AG20443 (cell line): ENCODE measurements at regions not wholly inside any gene's neighbourhood (a gene's known extent, or its start where the extent isn't known, plus 50 kb on each side); places are given as distances from the start of the nearest gene placed in this dataset.

Experiments used
- DNase-seq: peaks from one replicate; pipeline ENCODE4 v3.0.0; 2012; ENCODE audit warnings: low spot score, mixed read lengths

DNA sequence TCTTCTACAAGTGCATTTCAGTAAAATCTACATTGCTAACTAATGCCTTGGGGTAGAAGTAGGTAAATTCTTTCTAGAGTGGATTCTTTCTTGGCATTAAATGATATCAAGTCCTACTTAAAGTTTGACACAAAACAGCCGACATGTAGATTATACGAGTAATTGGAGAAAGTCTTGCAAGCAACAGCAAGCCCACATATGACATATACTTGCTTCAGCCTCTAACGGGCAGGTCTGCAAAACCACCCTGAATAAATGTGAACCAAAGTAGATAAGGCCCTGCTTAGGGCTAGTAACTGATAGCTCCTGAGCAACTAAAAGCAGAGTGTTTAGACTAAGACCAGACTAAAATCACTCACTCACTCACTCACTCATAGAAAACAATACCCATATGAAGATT, 203.2 kb downstream of the LTN1 start:
- no peak for DNase-seq

DNA sequence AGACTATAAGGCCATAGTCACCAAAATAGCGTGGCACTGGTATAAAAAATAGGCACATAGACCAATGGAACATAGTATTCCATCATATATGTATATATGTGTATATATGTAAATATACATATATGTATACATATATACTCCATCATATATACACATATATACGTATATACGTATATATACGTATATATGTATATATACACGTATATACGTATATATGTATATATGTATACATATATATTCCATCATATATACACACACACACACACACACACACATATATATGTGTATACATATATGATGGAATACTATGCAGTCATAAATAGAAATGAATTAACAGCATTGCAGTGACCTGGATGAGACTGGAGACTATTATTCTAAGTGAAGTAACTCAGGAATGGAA, 204.6 kb downstream of the LTN1 start:
- DNase-seq = no peak

DNA sequence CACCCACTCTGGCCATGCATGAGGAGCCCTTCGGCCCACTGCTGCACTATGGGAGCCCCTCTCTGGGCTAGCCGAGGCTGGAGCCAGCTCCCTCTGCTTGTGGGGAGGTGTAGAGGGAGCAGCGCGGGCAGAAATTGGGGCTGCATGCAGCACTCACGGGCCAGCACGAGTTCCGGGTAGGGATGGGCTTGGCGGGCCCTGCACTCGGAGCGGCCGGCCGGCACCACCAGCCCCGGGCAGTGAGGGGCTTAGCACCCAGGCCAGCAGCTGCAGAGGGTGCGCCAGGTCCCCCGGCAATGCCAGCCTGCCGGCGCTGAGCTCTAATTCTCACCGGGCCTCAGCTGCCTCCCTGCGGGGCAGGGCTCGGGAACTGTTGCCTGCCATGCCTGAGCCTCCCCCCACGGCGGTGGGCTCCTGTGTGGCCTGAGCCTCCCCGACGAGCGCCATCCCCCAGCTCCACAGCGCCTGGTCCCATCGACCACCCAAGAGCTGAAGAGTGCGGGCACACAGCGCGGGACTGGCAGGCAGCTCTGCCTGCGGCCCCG, 209.0 kb downstream of the LTN1 start:
- DNase-seq = no peak

DNA sequence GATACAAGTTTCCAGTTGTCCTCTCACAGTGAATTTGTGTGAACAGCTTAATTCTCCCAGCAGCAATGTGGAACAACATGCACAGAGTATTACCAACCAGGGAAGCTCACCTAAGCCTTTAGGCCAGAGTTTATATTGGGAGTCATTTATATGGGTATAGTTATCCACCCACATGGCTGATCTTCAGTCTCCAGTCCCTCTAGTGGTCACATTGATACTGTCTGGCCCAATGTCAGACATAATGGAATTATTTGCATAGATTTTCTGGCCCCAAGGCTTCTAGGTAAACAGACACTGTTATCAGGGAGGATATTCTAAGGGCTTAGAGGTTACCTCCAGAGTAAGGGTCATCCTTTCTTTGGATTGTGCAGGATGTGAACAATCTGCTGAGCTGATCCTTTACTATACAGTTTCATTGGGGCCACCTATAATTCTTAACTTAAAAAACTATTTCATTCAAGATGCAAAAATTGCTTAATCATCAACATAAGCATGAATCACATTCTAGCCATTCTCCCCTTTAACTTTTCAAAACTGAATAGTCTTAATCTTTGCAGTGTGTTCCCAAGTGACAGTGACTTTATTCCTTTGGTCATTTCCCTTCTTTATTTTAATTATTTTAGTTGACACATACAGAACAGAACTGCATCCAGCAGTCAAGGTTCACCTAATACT, 210.9 kb downstream of the LTN1 start:
- peak; percentile 27 for DNase-seq

DNA sequence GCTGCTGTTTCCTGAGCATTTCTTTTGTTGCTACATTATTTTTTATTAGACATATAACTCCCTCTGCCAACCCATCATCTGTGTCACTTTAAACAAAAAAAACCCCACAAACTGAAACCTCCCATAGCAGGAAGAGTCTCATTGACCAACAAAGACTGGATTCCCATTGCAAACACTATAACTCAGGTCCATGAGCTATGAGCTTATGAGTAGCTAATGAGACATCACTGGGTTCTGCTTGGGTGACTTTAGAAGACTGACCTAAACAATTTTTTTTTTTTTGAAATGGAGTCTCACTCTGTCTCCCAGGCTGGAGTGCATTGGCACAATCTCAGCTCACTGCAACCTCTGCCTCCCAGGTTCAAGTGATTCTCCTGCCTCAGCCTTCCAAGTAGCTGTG, 212.8 kb downstream of the LTN1 start:
- no peak for DNase-seq

DNA sequence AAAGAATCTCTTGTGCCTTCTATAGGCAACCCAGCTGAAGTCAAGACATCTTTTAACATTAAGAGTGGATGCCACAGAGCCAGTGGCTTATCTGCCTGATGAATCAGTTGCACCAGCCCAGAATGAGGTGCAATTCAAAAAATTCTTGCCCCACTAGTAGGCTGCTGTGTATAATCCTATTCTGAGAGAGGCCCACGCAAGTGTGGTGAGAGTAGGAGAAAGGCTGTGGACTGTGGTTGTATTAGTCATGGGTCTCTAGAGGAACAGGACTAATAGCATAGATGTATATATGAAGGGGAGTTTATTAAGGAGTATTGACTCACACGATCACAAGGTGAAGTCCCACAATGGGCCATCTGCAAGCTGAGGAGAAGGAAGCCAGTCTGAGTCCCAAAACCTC, 216.4 kb downstream of the LTN1 start:
- no peak for DNase-seq

DNA sequence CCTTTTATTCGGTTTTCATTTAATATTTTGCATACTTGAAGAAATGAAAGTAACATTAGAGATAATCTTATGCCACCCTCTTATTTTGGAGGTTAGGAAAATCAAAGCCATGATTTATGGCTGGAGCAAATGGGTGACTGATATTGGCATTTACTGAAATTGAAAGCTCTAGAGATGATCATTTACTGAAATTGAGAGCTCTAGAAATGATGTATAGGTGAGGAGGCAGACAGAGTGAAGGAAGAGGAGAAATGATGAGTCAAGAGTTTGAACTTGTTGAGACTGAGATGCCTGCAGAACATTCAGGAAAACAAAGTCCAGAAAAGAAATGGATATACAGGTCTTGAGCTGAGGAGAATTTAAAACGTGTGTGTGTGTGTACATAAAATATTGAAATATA, 217.6 kb downstream of the LTN1 start:
- no peak for DNase-seq

DNA sequence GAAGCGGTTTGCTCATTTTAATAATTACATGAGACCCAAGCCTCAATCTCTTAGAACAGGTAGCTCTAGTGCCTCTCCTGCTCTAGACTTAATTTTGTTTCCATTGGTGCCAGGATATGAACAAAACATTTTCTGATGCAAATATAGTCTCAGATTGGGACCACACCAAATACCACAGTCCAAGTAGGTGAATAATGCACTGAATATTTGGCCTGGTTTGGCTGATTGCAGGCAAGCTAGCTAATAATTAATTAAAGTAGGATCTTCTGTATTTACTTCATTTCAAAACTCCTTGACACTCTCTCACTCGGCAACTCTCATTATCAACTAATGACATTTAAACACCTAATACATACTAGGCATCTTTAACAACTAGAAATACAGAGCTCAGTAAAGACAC, 219.6 kb downstream of the LTN1 start:
- no peak for DNase-seq

DNA sequence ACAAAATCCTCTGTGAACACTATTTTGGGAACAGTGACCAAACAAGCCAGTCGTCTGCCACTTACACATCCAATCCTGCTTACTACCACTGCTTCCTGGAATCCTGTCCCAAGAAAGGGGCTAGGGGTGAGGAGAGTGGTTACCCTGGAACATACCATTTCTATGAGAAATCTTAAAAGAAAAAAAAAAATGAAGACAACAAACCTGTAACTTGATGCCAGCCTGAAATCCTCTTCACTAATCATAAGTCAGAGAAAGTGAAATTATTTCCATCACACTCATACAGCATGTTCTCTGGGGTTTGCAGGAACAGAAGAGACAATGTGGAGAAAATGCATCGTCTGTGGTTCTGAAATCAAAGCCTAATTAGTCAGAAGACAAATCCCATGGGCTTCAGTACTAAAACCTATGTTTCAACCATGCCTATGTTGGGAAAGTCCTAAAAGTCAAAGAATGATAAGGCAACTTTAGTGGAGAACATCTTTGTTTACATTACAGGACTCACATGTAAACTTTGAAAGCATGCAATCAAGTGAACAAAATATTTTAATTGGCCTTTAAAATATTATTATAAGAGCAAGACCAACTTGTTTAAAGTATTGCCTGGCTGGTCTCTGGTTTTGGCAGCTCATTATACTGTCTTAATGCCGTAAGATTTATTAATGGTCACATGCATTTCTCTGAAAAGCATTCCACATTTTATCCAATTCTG, 220.7 kb downstream of the LTN1 start:
- DNase-seq = peak; percentile 47

DNA sequence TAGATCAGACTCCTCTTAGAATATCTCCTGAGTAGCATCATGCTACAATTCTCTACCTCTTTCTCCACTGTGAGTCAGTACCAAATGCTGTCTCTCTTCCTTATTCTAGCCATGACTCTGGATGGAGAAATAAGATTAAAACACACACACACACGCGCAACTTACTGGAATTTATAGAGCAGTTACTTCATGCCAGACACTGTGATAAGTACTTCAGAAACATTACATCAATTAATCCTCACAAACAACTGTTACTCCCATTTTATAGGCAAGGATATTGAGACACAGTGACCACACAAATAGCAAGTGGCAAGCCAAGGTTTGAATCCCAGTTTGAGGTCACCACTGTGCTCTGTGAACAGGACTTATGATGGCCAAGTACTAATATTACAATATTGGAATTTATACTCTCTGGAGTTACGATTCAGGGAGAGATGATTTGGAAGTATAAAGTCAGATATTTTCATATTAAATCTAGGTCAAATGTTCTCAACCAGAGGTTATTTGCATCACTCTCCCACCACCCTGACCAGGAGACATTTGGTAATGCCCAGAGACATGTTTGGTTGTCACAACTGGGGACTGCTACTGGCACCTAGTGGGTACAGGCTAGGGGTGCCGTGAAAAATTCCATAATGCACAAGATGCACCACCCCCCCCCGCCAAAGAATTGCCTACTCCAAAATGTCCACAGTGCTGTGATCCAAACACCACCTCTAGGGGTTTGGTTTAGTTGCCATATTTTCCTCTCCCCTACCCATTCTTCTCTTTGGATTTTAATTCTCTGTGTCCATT, 221.6 kb downstream of the LTN1 start:
- no peak for DNase-seq

DNA sequence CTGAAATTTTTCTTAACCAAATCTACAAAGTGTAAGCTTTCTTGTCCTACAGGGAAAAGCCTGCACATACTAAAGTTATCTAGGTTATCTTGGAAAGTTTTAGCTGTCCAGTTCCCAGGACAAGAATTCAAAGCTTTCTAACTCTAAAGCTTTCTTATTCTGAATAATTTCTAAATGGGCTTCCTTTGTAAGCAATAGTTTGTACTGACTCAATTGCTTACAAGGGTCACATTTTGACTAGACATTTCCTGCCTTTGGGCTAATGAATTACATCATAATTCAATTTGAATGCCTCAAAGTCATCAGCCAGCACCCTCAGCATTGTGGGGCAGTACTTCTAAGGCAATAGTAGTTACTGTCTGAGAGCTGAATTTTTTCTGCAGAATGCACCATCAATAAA, 223.0 kb downstream of the LTN1 start:
- no peak for DNase-seq

DNA sequence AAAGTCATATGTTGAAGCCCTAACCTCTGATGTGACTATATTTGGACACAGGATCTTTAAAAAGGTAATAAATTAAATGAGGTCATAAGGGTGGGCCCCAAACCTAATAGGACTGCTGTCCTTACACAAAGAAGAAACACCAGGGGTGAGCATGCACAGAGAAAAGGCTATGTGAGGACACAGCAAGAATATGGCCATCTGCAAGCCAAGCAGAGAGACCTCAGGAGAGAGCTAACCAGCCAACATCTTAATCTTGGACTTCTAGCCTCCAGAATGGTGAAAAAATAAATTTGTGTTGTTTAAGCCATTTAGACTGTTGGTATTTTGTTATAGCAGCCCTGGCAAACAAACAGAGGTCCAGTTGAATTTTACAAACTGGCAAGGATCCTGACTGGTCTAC, 223.9 kb downstream of the LTN1 start:
- no peak for DNase-seq

DNA sequence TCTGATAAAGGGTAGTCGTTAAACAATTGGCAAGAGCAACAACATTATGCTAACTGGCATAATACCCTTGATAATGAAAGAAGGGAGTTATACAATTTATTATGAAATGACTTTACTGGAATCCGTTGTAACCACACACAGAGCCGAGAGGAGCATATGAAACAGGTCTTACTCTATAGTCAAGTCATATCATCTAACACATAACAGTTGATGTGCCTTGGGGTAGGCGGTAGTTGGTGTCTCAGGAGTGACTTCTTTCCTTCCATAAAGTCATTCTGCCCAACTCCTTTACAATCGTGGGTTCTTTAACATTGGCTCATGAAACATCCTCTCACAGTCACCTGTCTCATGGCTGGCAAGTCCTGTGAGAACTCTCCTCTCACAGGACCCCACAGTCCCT, 225.2 kb downstream of the LTN1 start:
- no peak for DNase-seq

DNA sequence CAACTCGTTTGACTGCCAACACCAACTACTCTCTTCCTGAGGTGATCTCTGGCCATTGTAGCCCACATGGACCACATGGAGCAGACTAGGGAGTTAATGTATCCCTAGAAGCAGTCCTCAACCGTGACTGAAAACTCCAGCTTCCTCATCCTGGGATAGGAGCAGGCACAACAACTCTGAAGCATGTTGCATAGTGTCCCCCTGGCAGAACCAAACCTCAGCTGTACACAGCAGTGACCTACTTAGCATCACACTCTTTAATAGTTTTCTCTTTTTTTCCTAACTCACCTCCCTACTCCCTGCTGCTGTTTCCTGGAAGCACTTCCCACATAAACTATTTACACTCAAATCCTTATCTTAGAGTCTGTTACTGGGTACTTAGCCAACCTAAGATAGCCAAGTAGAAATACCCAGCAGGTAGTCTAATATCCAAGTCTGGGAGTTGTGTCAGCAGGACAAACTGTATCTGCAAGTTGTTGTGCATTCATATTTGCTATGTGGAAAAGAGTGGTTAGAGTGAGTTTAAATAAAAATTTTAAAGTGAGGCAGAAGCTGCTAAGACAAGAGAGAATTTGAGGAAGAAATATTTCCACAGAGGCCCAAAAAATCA, 228.8 kb downstream of the LTN1 start:
- DNase-seq = no peak

DNA sequence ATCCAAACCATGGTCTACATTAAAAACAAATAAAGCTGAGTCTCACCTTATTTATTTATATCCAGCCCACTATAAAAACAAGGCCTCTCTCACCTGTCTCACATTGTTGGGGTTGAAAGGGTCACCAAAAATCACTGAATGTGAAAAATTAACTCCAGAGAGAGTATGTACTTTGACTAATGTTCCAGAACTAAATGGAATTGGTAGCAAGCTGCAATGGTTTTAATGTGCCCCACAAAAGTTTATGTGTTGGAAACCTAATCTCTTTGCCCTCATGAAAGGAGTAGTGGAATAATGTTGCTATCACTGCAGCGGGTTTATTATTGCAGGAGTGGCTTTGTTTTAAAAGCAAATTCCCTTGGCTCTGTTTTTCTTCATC, 230.3 kb downstream of the LTN1 start:
- DNase-seq = no peak

DNA sequence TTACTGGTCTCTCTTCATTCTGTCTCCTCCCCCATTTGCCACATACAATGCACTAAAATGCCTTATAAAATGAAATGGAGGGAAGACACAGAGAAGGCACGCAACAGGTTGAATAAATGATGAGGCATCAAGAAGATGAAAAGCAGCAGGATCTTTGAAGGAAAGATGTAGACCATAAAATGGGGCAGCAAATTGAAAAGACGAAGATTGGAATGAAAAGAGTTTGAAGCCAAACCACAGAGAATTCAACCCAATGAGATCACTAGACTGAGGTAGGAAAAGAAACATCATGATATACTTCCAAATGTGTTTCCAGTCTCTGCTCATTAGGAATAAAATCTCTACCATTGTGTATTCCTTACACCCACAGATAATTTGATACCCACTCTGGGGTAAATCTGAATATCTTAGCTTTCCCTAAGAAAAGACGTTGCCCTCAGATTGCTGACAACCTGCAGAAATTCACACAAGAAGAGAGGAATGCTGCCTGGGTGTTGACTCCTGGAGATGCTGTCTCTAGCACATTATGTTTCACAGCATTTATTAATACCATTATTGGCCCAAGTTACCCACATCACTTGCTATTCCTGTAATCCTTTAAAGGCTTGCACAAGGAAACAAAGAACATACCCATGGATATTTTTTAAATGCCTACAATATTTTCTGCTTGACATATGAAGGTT, 230.9 kb downstream of the LTN1 start:
- DNase-seq = peak; percentile 53

DNA sequence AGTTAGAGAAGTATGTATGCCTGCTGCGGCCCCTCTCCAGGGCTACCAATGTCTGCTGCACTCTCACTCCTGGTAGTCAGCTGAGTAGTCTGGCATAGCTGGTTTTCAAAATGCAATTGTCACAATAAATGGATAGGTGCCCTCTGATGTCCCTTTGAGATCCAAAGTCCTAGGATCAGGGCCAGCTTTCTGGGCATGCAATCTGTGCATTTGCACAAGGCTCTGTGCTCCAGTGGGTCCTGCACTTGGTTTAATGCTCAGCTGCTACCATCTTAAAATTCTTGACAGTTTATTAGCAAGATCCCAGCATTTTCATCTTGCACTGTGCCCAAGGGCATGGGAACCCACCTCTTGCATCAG, 233.8 kb downstream of the LTN1 start:
- no peak for DNase-seq

DNA sequence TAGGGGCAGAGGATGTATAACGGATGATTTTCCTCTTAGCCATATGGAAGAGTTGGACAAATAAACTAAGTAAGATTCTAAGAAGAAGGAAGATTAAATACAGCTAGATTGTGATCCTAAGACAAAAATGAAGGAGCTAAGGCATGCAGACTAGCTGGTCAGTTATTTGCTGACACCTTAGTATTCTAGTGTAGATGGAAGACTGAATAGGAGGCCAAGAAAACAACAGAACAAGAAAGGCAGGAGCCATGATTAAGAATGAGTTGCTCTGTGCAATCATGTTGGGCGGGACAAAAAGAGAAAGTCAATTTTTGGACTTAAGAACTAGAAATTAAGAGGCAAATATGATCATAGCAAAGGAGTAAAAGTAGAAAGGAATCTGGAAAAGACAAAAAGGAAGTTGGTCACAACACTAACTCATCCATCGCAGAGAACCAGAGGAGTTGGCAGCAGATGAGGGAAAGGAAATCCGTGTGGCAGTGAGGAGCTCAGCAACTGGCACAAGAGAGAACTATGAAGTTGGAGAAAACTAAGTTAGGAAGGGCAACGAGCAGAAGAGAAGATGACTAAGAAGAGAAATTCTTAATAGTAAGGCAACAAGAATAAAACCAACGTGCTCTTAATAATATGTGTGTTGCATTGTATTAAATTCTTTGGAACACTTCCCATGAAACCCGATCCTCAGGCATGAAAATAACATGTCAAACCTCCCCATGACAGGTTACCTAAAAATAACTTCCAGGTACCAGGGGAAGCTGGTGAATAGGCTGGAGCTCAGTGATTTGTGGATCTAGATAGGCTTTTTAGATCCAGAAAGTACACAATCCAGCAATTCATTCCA, 234.4 kb downstream of the LTN1 start:
- DNase-seq = no peak

DNA sequence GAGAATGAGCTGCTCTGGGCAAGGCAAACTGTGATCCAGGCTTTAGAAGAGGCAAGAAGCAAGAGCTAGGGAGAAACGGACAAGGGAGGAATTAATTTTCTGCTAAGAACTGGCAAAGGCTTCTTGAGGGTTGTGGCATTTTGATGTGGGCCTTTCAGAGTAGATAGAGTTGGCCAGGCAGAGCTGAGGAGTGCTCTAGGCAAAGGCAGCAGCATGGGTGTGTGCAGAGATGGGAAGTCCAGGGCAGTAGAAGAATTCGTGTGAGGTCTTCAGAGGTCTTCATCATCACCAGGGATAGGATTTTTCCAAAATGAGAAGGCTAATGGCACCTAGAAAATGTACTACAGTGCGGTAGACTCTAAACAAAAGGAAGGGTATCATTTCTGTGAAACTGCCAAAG, 237.8 kb downstream of the LTN1 start:
- DNase-seq = no peak

DNA sequence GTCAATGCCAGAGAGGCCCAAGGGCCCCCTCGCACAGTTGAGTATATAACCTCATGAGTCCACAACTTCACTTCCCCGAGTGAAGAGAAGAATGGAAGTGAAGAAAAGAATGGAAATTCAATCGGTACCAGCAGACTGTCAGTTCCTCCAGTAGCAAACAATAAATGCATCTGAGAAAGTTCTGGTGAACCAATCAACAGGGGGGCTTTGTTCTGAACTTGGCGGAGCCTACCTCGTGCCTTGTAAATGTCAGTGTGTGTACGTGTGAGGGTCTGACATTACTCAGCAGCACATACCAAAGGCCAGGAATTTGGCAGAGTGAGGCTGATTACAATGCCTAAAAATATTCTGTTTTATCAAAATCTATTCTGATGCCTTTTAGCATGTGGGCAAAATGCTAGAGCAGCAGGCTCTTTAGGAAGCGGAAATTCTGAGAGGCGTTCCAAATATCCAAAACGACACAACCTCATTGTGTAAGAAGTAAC, 238.5 kb downstream of the LTN1 start:
- DNase-seq = peak; percentile 67

DNA sequence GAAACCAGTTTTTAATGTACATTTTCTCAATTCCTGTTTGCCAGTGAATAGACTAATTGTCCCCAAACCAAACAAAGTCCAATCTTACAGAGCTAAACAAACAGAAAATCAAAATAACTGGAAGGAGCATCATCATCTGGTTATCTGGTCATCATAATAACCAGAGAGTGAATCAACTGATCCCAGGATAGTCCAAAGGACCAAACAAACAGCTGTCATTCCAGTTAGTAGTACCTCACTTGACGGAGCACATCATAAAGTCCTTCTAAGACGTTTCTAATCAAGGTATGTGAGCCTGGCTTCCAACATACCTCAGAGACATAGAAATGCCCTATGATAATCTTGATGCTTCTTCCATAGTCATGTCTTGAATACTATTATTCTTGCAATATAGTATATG, 240.5 kb downstream of the LTN1 start:
- no peak for DNase-seq
